Neural progenitor cell (in vitro differentiated cells): ENCODE measurements at regions not wholly inside any gene's neighbourhood (a gene's known extent, or its start where the extent isn't known, plus 50 kb on each side); places are given as distances from the start of the nearest gene placed in this dataset.

Source experiments
- DNase-seq: peaks from one replicate; pipeline ENCODE4 v3.0.0-alpha.2; 2016; ENCODE audit warnings: low spot score
- H2AFZ ChIP-seq: fragments of 200-600 bp; sonication (generic); replicated peaks from 2 replicates; pipeline ENCODE4 v1.6.1; 2016; ENCODE audit warnings: antibody characterized with exemption
- H3F3A ChIP-seq: fragments of 200-600 bp; sonication (generic); 2 replicates; pipeline ENCODE4 v1.6.1; 2016; ENCODE audit warnings: antibody characterized with exemption, low read depth
- H3K27ac ChIP-seq: fragments of 200-600 bp; sonication (generic); 2 replicates; pipeline ENCODE4 v1.5.1; 2016; ENCODE audit warnings: mild to moderate bottlenecking
- H3K27me3 ChIP-seq: fragments of 200-600 bp; sonication (generic); 2 replicates; pipeline ENCODE4 v1.6.1; 2016; ENCODE audit warnings: mild to moderate bottlenecking, moderate library complexity
- H3K36me3 ChIP-seq: fragments of 200-600 bp; sonication (generic); 2 replicates; pipeline ENCODE4 v1.5.1; 2016
- H3K4me1 ChIP-seq: fragments of 200-600 bp; sonication (generic); 2 replicates; pipeline ENCODE4 v1.6.1; 2016; ENCODE audit warnings: mixed run types
- H3K4me2 ChIP-seq: fragments of 200-600 bp; sonication (generic); 2 replicates; pipeline ENCODE4 v1.6.1; 2016
- H3K4me3 ChIP-seq: fragments of 200-600 bp; sonication (generic); 2 replicates; pipeline ENCODE4 v1.5.1; 2016
- H3K79me2 ChIP-seq: fragments of 200-600 bp; sonication (generic); 2 replicates; pipeline ENCODE4 v1.6.1; 2016; ENCODE audit warnings: low read depth
- H3K9ac ChIP-seq: fragments of 200-600 bp; sonication (generic); 2 replicates; pipeline ENCODE4 v1.6.1; 2016
- H3K9me3 ChIP-seq: fragments of 200-600 bp; sonication (generic); 2 replicates; pipeline ENCODE4 v1.5.1; 2016; ENCODE audit warnings: low read depth
- H4K20me1 ChIP-seq: fragments of 200-600 bp; sonication (generic); 2 replicates; pipeline ENCODE4 v1.6.1; 2016; ENCODE audit warnings: low read depth
- H3K27ac Mint-ChIP-seq: 3 replicates; pipeline ENCODE4 v1.8.0; 2021; ENCODE audit warnings: mixed read lengths
- H3K27me3 Mint-ChIP-seq: 2 replicates; pipeline ENCODE4 v1.8.0; 2022; ENCODE audit warnings: low read depth, mild to moderate bottlenecking, inconsistent platforms, moderate library complexity, mixed read lengths; ENCODE audit not compliant: insufficient read depth
- H3K36me3 Mint-ChIP-seq: 3 replicates; pipeline ENCODE4 v1.8.0; 2021; ENCODE audit warnings: mixed read lengths
- H3K4me1 Mint-ChIP-seq: 3 replicates; pipeline ENCODE4 v1.8.0; 2021; ENCODE audit warnings: mixed read lengths
- H3K4me3 Mint-ChIP-seq: 3 replicates; pipeline ENCODE4 v1.8.0; 2021; ENCODE audit warnings: mild to moderate bottlenecking, moderate library complexity, mixed read lengths
- H3K9me3 Mint-ChIP-seq: 3 replicates; pipeline ENCODE4 v1.8.0; 2020; ENCODE audit warnings: mixed read lengths
- CTCF ChIP-seq: fragments of 200-600 bp; sonication (generic); IDR thresholded peaks from 2 replicates; pipeline ENCODE4 v1.5.1; 2017; ENCODE audit warnings: antibody characterized with exemption, mild to moderate bottlenecking
- EZH2 ChIP-seq: fragments of 200-600 bp; sonication (generic); IDR thresholded peaks from 2 replicates; pipeline ENCODE4 v1.6.1; 2017; ENCODE audit warnings: antibody characterized with exemption, mild to moderate bottlenecking, moderate library complexity
- EZH2phosphoT487 ChIP-seq: fragments of 200-600 bp; sonication (generic); IDR thresholded peaks from 2 replicates; pipeline ENCODE4 v1.6.1; 2017; ENCODE audit warnings: antibody characterized with exemption

GRCh38 chr12:114041590-114041989 is 75.5 kb upstream of the RBM19 start:
- no peaks in the 10 kb centered on the region for H3K36me3 ChIP-seq
- no peaks in the 10 kb centered on the region for H3K79me2 ChIP-seq
- no peak overlapping the region for H3K4me3 Mint-ChIP-seq
- H3K4me2 ChIP-seq = no peak overlapping the region
- H3K9me3 ChIP-seq = no peaks in the 10 kb centered on the region
- peaks cover 11% of the 10 kb centered on the region for H3F3A ChIP-seq
- H3K27me3 Mint-ChIP-seq = peaks cover 8% of the 10 kb centered on the region
- H3K27ac ChIP-seq = no peak overlapping the region
- DNase-seq = no peak
- no peak for TF ChIP-seq EZH2phosphoT487
- TF ChIP-seq EZH2 = no peak
- TF ChIP-seq CTCF = no peak
- peaks cover 5% of the 10 kb centered on the region for H3K4me1 Mint-ChIP-seq
- H2AFZ ChIP-seq = no peak overlapping the region
- no peaks in the 10 kb centered on the region for H4K20me1 ChIP-seq
- H3K27me3 ChIP-seq = peaks cover 9% of the 10 kb centered on the region
- no peak overlapping the region for H3K9ac ChIP-seq
- no peak overlapping the region for H3K4me3 ChIP-seq
- no peaks in the 10 kb centered on the region for H3K9me3 Mint-ChIP-seq
- H3K4me1 ChIP-seq = peaks cover 15% of the 10 kb centered on the region
- H3K36me3 Mint-ChIP-seq = no peaks in the 10 kb centered on the region
- H3K27ac Mint-ChIP-seq = no peak overlapping the region

GRCh38 chr12:114041136-114041535 is 75.0 kb upstream of the RBM19 start:
- Histone ChIP-seq H3K4me1 (peaks cover 11% of the 10 kb centered on the region), H3K4me3 (no peak overlapping the region), H3F3A (peaks cover 10% of the 10 kb centered on the region), H3K36me3 (no peaks in the 10 kb centered on the region), H3K27me3 (peaks cover 9% of the 10 kb centered on the region), H3K9me3 (no peaks in the 10 kb centered on the region), H4K20me1 (no peaks in the 10 kb centered on the region), H3K79me2 (no peaks in the 10 kb centered on the region), H2AFZ (no peak overlapping the region), H3K27ac (no peak overlapping the region), H3K9ac (no peak overlapping the region), H3K4me2 (no peak overlapping the region)
- no peak for DNase-seq
- Mint-ChIP-seq H3K9me3 (no peaks in the 10 kb centered on the region), H3K36me3 (no peaks in the 10 kb centered on the region), H3K4me1 (peaks cover 5% of the 10 kb centered on the region), H3K27ac (no peak overlapping the region), H3K27me3 (peaks cover 8% of the 10 kb centered on the region), H3K4me3 (no peak overlapping the region)
- TF ChIP-seq EZH2phosphoT487 = no peak
- no peak for TF ChIP-seq EZH2
- TF ChIP-seq CTCF = no peak

GRCh38 chr12:114038962-114039361 is 72.8 kb upstream of the RBM19 start:
- Histone ChIP-seq H3K27ac (no peak overlapping the region), H3K4me2 (no peak overlapping the region), H3K27me3 (peaks cover 12% of the 10 kb centered on the region), H3K4me1 (no peaks in the 10 kb centered on the region), H2AFZ (no peak overlapping the region), H3F3A (no peaks in the 10 kb centered on the region), H3K9me3 (no peaks in the 10 kb centered on the region), H3K9ac (no peak overlapping the region), H4K20me1 (no peaks in the 10 kb centered on the region), H3K79me2 (no peaks in the 10 kb centered on the region), H3K36me3 (no peaks in the 10 kb centered on the region), H3K4me3 (no peak overlapping the region)
- H3K27me3 Mint-ChIP-seq = peaks cover 4% of the 10 kb centered on the region
- TF ChIP-seq EZH2phosphoT487 (no peak), EZH2 (no peak), CTCF (no peak)
- no peaks in the 10 kb centered on the region for H3K36me3 Mint-ChIP-seq
- no peak overlapping the region for H3K27ac Mint-ChIP-seq
- no peaks in the 10 kb centered on the region for H3K9me3 Mint-ChIP-seq
- no peak overlapping the region for H3K4me3 Mint-ChIP-seq
- DNase-seq = no peak
- no peaks in the 10 kb centered on the region for H3K4me1 Mint-ChIP-seq

GRCh38 chr12:114032801-114033200 is 66.7 kb upstream of the RBM19 start:
- peaks cover 5% of the 10 kb centered on the region for H3K27me3 Mint-ChIP-seq
- no peaks in the 10 kb centered on the region for H3K4me1 ChIP-seq
- H3K9me3 Mint-ChIP-seq = no peaks in the 10 kb centered on the region
- H3K79me2 ChIP-seq = no peaks in the 10 kb centered on the region
- no peak for TF ChIP-seq CTCF
- H3K27ac ChIP-seq = no peak overlapping the region
- no peaks in the 10 kb centered on the region for H3F3A ChIP-seq
- H3K9me3 ChIP-seq = no peaks in the 10 kb centered on the region
- no peaks in the 10 kb centered on the region for H3K36me3 Mint-ChIP-seq
- H3K4me2 ChIP-seq = no peak overlapping the region
- H3K27me3 ChIP-seq = peaks cover 32% of the 10 kb centered on the region
- no peak overlapping the region for H3K9ac ChIP-seq
- no peak for DNase-seq
- H4K20me1 ChIP-seq = no peaks in the 10 kb centered on the region
- H3K4me1 Mint-ChIP-seq = no peaks in the 10 kb centered on the region
- H2AFZ ChIP-seq = no peak overlapping the region
- no peak overlapping the region for H3K4me3 ChIP-seq
- no peak overlapping the region for H3K27ac Mint-ChIP-seq
- H3K4me3 Mint-ChIP-seq = no peak overlapping the region
- no peaks in the 10 kb centered on the region for H3K36me3 ChIP-seq
